VCaP (cell line): ENCODE measurements at regions not wholly inside any gene's neighbourhood (a gene's known extent, or its start where the extent isn't known, plus 50 kb on each side); places are given as distances from the start of the nearest gene placed in this dataset.
"Not testable (repeated sequence)": the region's sequence is repeated elsewhere in the genome, so short reads cannot be mapped to it uniquely, and the experiment has no call there.

Source experiments
- H3K27ac ChIP-seq: fragments of 450-650 bp; 2 replicates; pipeline ENCODE4 v1.5.1; 2017
- TF ChIP-seq, protein P1 (sequence below): fragments of 450-650 bp; conservative IDR thresholded peaks from 2 replicates; pipeline ENCODE4 v1.5.1; 2017; ENCODE audit warnings: mild to moderate bottlenecking, moderate library complexity

DNA sequence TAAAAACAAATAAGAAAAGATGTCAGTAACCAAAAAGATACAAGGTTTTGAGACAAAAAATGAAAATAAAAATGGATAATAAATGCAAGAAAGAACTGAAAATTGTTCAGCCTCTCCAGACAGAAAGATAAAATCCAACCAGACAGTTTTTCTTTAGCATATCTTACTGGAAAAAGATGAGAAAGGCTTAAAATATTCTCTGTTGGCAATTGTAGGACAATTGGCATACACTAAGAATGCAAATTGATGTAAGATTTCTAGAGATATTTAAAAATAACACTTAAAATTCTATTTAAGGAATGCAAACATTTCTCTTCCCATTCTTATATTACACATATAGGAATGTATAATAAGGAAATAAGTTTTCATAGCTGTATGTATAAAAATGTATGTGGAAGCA lies 590.6 kb downstream of the DSC3 start:
- no peak overlapping the region for H3K27ac ChIP-seq
- TF ChIP-seq, protein P1, sequence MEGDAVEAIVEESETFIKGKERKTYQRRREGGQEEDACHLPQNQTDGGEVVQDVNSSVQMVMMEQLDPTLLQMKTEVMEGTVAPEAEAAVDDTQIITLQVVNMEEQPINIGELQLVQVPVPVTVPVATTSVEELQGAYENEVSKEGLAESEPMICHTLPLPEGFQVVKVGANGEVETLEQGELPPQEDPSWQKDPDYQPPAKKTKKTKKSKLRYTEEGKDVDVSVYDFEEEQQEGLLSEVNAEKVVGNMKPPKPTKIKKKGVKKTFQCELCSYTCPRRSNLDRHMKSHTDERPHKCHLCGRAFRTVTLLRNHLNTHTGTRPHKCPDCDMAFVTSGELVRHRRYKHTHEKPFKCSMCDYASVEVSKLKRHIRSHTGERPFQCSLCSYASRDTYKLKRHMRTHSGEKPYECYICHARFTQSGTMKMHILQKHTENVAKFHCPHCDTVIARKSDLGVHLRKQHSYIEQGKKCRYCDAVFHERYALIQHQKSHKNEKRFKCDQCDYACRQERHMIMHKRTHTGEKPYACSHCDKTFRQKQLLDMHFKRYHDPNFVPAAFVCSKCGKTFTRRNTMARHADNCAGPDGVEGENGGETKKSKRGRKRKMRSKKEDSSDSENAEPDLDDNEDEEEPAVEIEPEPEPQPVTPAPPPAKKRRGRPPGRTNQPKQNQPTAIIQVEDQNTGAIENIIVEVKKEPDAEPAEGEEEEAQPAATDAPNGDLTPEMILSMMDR = no peak

DNA sequence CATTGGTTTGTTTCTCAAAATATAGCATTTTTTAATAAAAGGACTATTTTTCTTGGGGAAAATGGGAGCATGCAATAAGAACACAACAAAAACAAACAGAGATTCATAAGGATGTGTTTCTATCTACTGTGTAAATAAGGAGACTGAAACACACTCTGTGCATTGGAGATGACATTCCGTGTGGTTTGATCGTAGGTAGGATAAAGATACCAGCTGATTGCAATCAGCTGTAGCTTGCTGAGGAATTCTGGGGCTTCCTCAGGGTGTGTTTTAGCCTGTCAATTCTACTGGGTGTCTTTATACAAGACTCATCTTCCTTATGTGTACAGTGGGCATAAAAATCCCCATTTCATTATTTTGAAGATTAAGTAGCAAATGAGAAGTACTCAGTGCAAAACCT lies 591.6 kb downstream of the DSC3 start:
- TF ChIP-seq, protein P1 = no peak

DNA sequence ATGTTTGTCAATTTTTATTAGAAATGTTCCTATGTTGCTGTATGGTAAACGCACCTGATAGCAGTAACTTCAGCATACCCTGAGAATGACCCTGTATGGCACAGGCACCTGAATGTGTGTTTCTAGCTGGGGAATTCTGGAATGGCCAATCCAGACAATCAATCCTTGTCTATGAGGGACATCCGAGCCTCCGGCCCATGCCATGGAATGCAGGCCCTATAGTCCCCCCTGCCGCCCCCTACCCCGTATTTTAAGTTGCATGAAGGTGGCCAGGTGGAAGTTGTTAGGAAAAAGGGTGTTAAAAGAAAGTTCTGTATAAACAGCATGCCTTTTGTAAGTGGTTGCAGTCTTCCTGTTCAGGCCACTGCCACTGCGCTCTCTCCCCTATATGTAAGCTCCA lies 595.9 kb downstream of the DSC3 start:
- H3K27ac ChIP-seq = no peak overlapping the region
- TF ChIP-seq, protein P1 = no peak

More for the DNA sequence above, 591.6 kb downstream of the DSC3 start:
- H3K27ac ChIP-seq = no peak overlapping the region

DNA sequence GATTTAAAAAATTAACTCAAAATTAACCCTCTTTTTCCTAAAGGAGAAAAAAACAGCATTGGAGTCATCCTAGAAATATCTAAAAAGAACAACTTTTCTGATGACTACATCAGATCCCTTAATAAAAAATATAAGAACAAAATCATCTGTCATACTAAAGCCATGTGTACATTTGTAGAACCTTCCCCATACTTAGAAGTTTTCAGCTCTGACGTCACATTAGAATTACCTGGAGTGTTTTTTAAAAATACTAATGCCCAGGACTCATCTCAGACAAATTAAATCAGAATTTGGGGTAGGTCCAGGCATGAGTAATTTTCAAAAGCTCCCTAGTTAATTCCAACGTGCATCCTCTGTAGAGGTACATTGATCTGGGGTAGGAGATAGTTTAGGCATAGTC lies 598.0 kb downstream of the DSC3 start:
- H3K27ac ChIP-seq = no peak overlapping the region
- TF ChIP-seq, protein P1 = no peak

DNA sequence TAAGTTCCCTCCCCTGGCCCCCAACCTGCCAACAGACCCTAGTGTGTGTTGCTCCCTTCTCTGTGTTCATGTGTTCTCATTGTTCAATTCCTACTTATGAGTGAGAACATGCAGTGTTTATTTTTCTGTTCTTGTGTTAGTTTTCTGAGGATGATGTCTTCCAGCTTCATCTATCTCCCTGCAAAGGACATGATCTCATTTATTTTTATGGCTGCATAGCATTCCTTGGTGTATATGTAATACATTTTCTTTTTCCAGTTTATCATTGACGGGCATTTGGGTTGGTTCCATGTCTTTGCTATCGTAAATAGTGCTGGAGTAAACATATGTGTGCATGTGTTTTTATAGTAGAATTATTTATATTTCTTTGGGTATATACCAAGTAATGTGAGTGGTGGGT lies 602.2 kb downstream of the DSC3 start:
- no peak overlapping the region for H3K27ac ChIP-seq

DNA sequence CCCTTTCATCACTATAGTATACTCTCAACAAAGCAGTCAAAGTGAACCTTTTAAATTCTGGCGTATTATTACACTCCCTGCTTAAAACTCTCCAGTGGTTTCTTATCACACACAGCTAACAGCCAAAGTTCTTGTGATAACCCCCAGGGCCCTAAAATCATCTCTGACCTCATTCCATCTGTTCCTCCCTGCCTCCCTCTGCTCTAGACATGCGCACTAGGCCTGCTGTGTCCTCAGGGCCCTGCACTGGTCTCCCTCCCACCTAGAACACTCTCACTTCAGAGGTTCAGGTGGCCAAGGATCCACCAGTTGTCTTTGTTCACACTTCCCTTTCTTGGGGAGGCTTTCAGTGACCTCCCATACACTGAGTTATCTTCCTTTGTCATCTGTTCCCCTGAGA lies 603.4 kb downstream of the DSC3 start:
- TF ChIP-seq, protein P1 = no peak
- H3K27ac ChIP-seq = no peak overlapping the region

More for the DNA sequence above, 602.2 kb downstream of the DSC3 start:
- TF ChIP-seq, protein P1 = no peak

DNA sequence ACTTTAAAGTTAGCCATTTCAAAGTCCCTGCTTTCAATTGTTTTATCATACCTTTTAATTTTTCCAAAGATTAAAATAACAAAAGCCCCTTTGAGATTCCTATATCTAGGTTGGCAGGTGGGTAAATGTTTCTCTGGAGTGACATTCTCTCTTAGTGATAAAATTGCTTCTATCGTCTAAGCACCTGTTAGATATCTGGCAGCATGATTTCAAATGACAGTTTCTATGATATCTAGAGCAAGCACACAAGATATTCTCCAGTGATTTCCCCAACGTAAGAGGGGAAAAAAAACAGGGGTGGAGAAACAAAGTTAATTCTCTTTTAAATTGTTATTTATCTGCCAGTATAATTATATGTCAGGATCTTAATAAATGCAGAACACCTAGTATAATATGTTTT lies 610.2 kb downstream of the DSC3 start:
- TF ChIP-seq, protein P1 = no peak
- no peak overlapping the region for H3K27ac ChIP-seq

DNA sequence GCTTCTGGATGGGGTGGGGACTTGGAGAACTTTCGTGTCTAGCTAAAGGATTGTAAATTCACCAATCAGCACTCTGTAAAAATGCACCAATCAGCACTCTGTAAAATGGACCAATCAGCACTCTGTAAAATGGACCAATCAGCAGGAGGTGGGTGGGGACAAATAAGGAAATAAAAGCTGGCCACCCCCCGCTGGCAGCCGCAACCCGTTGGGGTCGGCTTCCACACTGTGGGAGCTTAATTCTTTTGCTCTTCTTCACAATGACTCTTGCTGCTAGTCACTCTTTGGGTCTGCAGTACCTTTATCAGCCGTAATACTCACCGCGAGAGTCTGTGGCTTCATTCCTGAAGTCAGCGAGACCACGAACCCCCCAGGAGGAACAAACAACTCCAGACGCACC lies 623.1 kb downstream of the DSC3 start:
- not testable (repeated sequence) for H3K27ac ChIP-seq
